Muscle of back (tissue), 3 donors: ENCODE measurements at regions not wholly inside any gene's neighbourhood (a gene's known extent, or its start where the extent isn't known, plus 50 kb on each side); places are given as distances from the start of the nearest gene placed in this dataset.
"Not testable (repeated sequence)": the region's sequence is repeated elsewhere in the genome, so short reads cannot be mapped to it uniquely, and the experiment has no call there.

ENCODE experiments used
- DNase-seq, 3 donors: peaks; one replicate each; pipeline versions ENCODE4 v3.0.0 to v3.0.0-alpha.2; 2013

DNA sequence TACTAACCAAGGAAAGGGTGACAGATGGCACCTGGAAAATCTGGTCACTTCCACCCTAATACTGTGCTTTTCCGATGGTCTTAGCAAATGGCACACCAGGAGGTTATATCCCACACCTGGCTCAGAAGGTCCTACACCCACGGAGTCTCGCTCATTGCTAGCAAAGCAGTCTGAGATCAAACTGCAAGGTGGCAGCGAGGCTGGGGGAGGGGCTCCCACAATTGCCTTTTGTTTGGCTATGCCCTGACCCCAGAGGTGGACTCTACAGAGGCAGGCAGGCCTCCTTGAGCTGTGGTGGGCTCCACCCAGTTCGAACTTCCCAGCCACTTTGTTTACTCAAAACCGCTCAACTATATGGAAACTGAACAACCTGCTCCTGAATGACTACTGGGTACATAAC, 50.3 kb upstream of the UGT2B15 start:
- DNase-seq = not testable (repeated sequence)

DNA sequence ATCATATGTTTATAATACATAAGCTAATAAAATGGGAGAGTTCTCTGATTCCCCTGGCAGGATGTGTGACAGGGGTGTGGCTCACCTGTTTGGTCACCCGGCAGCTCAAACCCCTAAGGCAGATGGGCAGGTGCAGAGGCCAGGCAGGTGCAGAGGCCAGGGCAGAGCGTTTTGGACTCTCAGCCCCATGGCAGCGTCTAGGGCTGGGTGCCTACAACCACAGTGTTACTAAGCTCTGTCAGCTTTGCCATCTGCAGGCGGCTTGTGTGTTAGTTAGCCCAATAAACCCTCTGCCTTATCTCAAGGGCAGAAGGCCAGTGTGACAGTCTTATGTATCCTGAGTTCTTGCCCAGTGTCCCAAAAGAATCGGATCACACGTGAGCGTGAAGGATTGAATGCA, 54.0 kb upstream of the UGT2B15 start:
- DNase-seq = no peak

GRCh38 chr4:68724922-68725321, 54.5 kb upstream of the UGT2B15 start:
- no peak for DNase-seq

DNA sequence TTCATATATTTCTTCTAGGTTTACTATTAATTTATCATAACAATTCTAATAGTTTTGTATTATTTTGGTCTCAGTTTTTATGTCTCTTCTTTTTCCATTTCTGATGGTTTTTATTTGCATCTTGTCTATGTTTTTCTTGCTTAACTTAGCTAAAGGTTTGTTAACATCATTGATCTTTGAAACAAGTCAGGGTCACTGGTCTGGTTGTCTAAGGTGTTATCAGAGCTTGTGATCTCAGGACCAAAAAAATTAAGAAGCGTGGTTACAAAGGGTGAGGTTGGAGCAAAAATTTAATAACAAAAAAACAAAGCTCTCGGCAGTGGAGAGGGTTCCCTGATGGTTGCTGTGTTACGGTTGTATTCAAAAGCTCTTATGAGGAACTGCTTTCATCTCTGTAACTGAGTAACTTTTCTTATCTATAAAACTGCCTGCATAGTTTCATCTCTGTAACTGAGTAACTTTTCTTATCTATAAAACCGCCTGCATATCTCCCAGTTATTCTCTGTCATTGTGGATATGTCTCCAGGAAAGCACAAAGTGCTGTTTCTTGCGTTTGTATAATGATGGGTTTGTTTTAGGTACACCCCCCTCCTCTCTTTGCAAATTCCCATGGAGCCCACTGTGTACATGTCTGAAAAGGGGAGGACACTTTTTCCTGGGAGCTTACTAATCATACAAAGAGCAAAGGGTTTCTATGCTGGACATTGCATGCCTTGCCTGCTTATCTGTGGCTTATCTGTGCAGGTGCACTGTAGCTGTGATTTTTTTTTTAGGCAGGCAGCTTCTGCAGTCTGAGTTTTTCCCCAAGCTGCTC, 62.4 kb upstream of the UGT2B15 start:
- no peak for DNase-seq

DNA sequence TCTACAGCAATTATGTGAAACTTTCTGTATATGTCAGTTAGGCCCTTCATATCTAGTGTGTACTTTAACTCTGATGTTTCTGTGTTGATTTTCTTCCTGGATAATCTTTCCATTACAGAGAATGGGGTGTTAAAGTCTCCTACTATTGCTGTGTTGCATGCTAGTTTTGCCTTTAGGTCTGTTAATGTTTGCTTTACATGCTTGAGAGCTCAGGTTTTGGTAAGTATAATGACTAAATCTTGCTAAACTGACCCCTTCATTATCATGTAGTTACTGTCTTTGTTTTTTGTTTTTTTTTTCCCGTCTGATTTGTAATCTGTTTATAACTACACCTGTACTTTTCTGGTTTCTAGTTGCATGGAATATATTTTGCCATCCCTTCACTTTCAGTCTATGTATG, 63.6 kb upstream of the UGT2B15 start:
- DNase-seq = no peak

DNA sequence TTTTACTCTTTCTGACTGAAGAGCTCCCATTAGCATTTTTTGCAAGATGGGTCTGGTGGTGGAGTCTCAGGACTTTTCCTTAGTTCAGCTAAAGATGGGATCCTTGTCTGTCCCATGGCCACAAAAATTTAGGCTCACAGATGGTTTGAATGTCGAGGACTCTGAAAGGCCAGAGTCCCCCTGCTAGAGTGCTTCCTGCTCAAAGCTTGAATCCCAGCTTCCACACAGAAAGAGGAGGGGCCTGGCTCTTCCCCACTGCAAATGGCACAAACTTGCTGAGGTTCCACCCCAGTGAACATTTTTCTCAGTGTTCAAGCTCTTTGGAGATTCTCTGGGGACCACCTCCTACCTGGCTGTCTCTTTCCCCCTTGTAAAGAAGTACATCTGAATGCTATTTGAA, 64.7 kb upstream of the UGT2B15 start:
- no peak for DNase-seq

DNA sequence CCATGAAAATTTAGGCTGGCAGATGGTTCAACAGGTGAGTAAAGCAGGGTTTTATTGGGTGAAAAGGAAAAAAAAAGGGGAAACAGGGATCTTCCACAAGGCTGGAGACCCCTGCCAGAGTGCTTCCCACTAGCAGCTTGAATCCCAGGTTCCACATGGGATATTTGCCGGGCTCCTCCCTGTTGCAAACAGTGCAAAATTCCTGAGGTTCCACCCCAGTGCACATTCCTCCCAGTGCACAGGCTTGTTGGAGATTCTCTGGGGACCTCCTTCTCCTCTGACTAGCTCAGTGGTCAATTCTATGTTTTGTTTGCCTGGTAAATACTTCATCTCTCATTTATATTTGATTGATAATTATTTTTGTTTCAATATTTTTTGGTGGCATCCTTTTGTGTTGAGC, 66.4 kb upstream of the UGT2B15 start:
- DNase-seq = no peak

GRCh38 chr4:68738036-68738435, 67.6 kb upstream of the UGT2B15 start:
- no peak for DNase-seq

- DNase-seq = no peak
Measured at GRCh38 chr4:68744368-68744767, 71.4 kb upstream of the UGT2B10 start.

- no peak for DNase-seq
Measured at GRCh38 chr4:68748181-68748991, 67.4 kb upstream of the UGT2B10 start.

- DNase-seq = no peak
Measured at GRCh38 chr4:68750555-68750954, 65.2 kb upstream of the UGT2B10 start.

GRCh38 chr4:68751138-68751537, 64.7 kb upstream of the UGT2B10 start:
- no peak for DNase-seq

DNA sequence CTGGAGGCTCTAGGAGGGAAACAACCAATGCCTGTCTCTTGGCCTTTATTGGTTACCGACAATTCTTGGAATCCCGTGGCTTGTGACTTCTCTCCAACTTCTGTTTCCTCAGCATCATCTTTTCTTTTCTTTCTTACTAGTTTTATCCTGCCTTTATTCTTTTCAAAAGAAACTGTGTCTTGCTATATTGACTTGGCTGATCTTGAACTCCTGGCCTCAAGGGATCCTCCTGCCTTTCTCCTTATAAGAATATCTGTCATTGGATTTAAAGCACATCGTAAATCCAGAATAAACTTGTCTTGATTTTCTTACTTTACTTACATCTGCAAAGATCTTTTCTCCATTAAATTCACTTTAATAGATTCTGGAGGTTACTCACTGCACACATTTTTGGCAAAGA, 49.9 kb upstream of the UGT2B10 start:
- peak; percentile 3 to 62 (median 29) for DNase-seq
